GM19455 (cell line): ENCODE measurements at regions not wholly inside any gene's neighbourhood (a gene's known extent, or its start where the extent isn't known, plus 50 kb on each side); places are given as distances from the start of the nearest gene placed in this dataset.
"Not testable (repeated sequence)": the region's sequence is repeated elsewhere in the genome, so short reads cannot be mapped to it uniquely, and the experiment has no call there.

Experiments used
- ATAC-seq: cut with Tn5 transposase; IDR thresholded peaks from one replicate; pipeline ENCODE4 v1.9.1; 2021; ENCODE audit not compliant: unreplicated experiment

- ATAC-seq = no peak
These were observed 128.0 kb downstream of the BARX2 start for GRCh38 chr11:129503646-129504045.

GRCh38 chr11:129505266-129505665, 129.6 kb downstream of the BARX2 start:
- ATAC-seq = no peak

GRCh38 chr11:129508163-129508562, 132.5 kb downstream of the BARX2 start:
- no peak for ATAC-seq

- ATAC-seq = no peak
These were observed 152.6 kb downstream of the BARX2 start for GRCh38 chr11:129528296-129528695.

- ATAC-seq = no peak
These were observed 154.7 kb downstream of the BARX2 start for GRCh38 chr11:129530154-129530895.

- ATAC-seq = no peak
These were observed 157.7 kb downstream of the BARX2 start for GRCh38 chr11:129533395-129533794.

GRCh38 chr11:129536338-129536737, 160.7 kb downstream of the BARX2 start:
- no peak for ATAC-seq

GRCh38 chr11:129538323-129538722, 162.7 kb downstream of the BARX2 start:
- ATAC-seq = no peak

GRCh38 chr11:129543515-129544290, 168.1 kb downstream of the BARX2 start:
- no peak for ATAC-seq

- ATAC-seq = no peak
These were observed 169.0 kb downstream of the BARX2 start for GRCh38 chr11:129544691-129545090.

GRCh38 chr11:129546266-129546665, 170.6 kb downstream of the BARX2 start:
- ATAC-seq = no peak

GRCh38 chr11:129557421-129557820, 181.8 kb downstream of the BARX2 start:
- ATAC-seq = no peak

GRCh38 chr11:129569007-129569406, 193.4 kb downstream of the BARX2 start:
- no peak for ATAC-seq

GRCh38 chr11:129572667-129573066, 197.0 kb downstream of the BARX2 start:
- not testable (repeated sequence) for ATAC-seq

GRCh38 chr11:129573161-129573560, 197.5 kb downstream of the BARX2 start:
- ATAC-seq = no peak

GRCh38 chr11:129574431-129574830, 198.8 kb downstream of the BARX2 start:
- no peak for ATAC-seq

GRCh38 chr11:129576652-129577051, 201.0 kb downstream of the BARX2 start:
- ATAC-seq = no peak

GRCh38 chr11:129578006-129578405, 202.4 kb downstream of the BARX2 start:
- no peak for ATAC-seq

- ATAC-seq = no peak
These were observed 204.6 kb downstream of the BARX2 start for GRCh38 chr11:129580278-129580677.

GRCh38 chr11:129584316-129584715, 208.7 kb downstream of the BARX2 start:
- ATAC-seq = no peak

- ATAC-seq = no peak
These were observed 213.7 kb downstream of the BARX2 start for GRCh38 chr11:129589190-129589860.
